RWPE2 (cell line): ENCODE measurements at regions not wholly inside any gene's neighbourhood (a gene's known extent, or its start where the extent isn't known, plus 50 kb on each side); places are given as distances from the start of the nearest gene placed in this dataset.

Experiments
- ATAC-seq: fragments of 200-7000 bp; cut with Tn5 transposase; 3 replicates; pipeline ENCODE4 v1.9.1; 2021; ENCODE audit warnings: low read depth
- DNase-seq: peaks from one replicate; pipeline ENCODE4 v3.0.0-alpha.2; 2020; ENCODE audit warnings: low spot score
- H3K27ac ChIP-seq: fragments of 450-650 bp; 2 replicates; pipeline ENCODE4 v1.5.1; 2017; ENCODE audit warnings: mild to moderate bottlenecking; ENCODE audit not compliant: poor library complexity, severe bottlenecking
- H3K27me3 ChIP-seq: fragments of 250-450 bp; sonication (Bioruptor Pico); 2 replicates; pipeline ENCODE4 v1.5.1; 2021; ENCODE audit warnings: mild to moderate bottlenecking, moderate library complexity; ENCODE audit not compliant: insufficient read depth, poor library complexity, severe bottlenecking
- H3K36me3 ChIP-seq: fragments of 250-450 bp; sonication (Bioruptor Pico); 2 replicates; pipeline ENCODE4 v1.5.1; 2020; ENCODE audit warnings: low read depth, mild to moderate bottlenecking, moderate library complexity
- H3K4me1 ChIP-seq: fragments of 250-450 bp; sonication (Bioruptor Pico); 2 replicates; pipeline ENCODE4 v1.5.1; 2021; ENCODE audit warnings: mild to moderate bottlenecking, moderate library complexity; ENCODE audit not compliant: insufficient read depth, poor library complexity, severe bottlenecking
- H3K4me3 ChIP-seq: fragments of 250-450 bp; sonication (Bioruptor Pico); 2 replicates; pipeline ENCODE4 v1.5.1; 2021; ENCODE audit warnings: mild to moderate bottlenecking, moderate library complexity; ENCODE audit not compliant: severe bottlenecking
- H3K9me3 ChIP-seq: fragments of 250-450 bp; sonication (Bioruptor Pico); 2 replicates; pipeline ENCODE4 v1.5.1; 2021; ENCODE audit warnings: mild to moderate bottlenecking, moderate library complexity; ENCODE audit not compliant: severe bottlenecking
- CTCF ChIP-seq: fragments of 450-650 bp; IDR thresholded peaks from one replicate; pipeline ENCODE4 v1.5.1; 2017; ENCODE audit warnings: mild to moderate bottlenecking, moderate library complexity; ENCODE audit not compliant: poor library complexity, severe bottlenecking

- Histone ChIP-seq H3K27ac (no peak overlapping the region), H3K9me3 (no peaks in the 10 kb centered on the region), H3K4me1 (no peaks in the 10 kb centered on the region), H3K4me3 (no peak overlapping the region), H3K27me3 (no peaks in the 10 kb centered on the region), H3K36me3 (no peaks in the 10 kb centered on the region)
- DNase-seq = no peak
- no peak for TF ChIP-seq CTCF
- ATAC-seq = no peak
Observed at GRCh38 chr1:69122373-69122772, 445.3 kb upstream of the LRRC7 start.

DNA sequence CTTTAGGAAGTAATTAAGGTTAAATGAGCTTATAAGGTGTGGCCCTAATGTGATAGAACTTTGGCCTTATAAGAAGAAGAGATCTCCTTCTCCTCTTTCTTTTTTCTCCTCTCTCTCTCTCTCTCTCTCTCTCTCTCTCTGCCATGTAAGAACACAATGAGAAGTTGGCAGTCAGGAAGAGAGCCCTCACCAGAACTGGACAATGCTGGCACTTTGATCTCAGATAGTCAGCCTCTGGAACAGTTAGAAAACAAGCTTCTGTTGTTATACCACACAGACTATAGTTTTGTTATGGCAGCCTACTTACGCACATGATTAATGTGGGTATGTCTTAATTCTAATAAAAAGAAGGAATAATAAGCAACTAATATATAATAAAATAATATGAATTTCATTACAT is 444.2 kb upstream of the LRRC7 start:
- no peak for DNase-seq
- no peak for ATAC-seq

DNA sequence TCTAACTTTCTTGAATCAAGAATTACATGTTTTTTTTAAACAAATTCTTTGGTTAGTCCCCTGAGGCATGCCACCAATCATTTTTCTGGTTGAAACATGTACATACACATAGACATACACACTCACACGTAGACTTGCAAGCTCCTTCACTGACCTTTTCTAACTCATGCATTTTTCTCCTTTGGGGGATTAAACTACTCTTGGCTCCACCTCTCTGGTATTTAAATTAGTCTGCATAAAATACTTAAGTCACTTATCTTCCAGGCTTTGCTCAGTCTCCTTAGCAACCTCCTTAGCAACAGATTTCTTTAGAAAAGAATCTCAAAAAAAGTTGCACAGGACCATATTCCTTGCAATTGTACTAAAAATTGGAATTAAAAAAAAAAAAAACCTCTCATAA is 440.9 kb upstream of the LRRC7 start:
- Histone ChIP-seq H3K36me3 (no peaks in the 10 kb centered on the region), H3K27me3 (no peaks in the 10 kb centered on the region), H3K4me1 (no peaks in the 10 kb centered on the region), H3K9me3 (no peaks in the 10 kb centered on the region), H3K27ac (no peak overlapping the region), H3K4me3 (no peak overlapping the region)
- TF ChIP-seq CTCF = no peak
- DNase-seq (no peak), ATAC-seq (no peak)

More for the DNA sequence above, 444.2 kb upstream of the LRRC7 start:
- H3K9me3 ChIP-seq = no peaks in the 10 kb centered on the region
- no peak for TF ChIP-seq CTCF
- H3K36me3 ChIP-seq = no peaks in the 10 kb centered on the region
- H3K27ac ChIP-seq = no peak overlapping the region
- H3K4me3 ChIP-seq = no peak overlapping the region
- H3K4me1 ChIP-seq = no peaks in the 10 kb centered on the region
- H3K27me3 ChIP-seq = no peaks in the 10 kb centered on the region

GRCh38 chr1:69128204-69128603 is 439.5 kb upstream of the LRRC7 start:
- H3K9me3 ChIP-seq = no peaks in the 10 kb centered on the region
- no peaks in the 10 kb centered on the region for H3K36me3 ChIP-seq
- ATAC-seq = no peak
- H3K4me1 ChIP-seq = no peaks in the 10 kb centered on the region
- no peak overlapping the region for H3K4me3 ChIP-seq
- H3K27me3 ChIP-seq = no peaks in the 10 kb centered on the region
- no peak for TF ChIP-seq CTCF
- DNase-seq = no peak
- H3K27ac ChIP-seq = no peak overlapping the region

DNA sequence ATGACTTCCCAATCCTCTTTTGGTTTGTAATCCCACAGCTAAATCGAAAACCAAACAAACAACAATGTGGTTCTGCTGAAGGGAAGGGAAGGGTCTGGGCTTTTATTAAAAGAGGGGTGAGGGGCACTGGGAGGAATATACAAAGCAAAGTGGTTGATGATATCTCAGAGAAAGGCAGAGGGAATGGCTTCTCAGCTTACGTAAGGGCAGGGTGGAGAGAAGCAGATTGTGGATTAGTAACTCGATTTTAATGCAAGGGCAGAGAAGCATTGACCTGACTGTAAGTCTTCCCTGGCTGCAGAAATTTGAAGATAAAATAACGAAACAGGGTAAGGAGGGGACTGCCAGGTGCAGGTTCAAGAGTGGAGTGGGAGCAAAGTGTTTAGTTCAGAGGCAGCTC is 438.2 kb upstream of the LRRC7 start:
- DNase-seq (no peak), ATAC-seq (no peak)
- Histone ChIP-seq H3K36me3 (no peaks in the 10 kb centered on the region), H3K27ac (no peak overlapping the region), H3K9me3 (no peaks in the 10 kb centered on the region), H3K4me1 (no peaks in the 10 kb centered on the region), H3K27me3 (no peaks in the 10 kb centered on the region), H3K4me3 (no peak overlapping the region)
- no peak for TF ChIP-seq CTCF
